Peyer's patch (tissue), 4 donors: ENCODE measurements at regions not wholly inside any gene's neighbourhood (a gene's known extent, or its start where the extent isn't known, plus 50 kb on each side); places are given as distances from the start of the nearest gene placed in this dataset.

Source experiments
- POLR2A ChIP-seq, 2 donors: fragments of 450-650 bp; IDR thresholded peaks; one replicate each; pipeline ENCODE4 v1.5.1; 2017; ENCODE audit warnings: antibody characterized with exemption in 2 of 2, mild to moderate bottlenecking in 2 of 2, moderate library complexity in 2 of 2
- TF ChIP-seq, protein P1 (sequence below), 6 experiments: fragments of 450-650 bp in 4 of 6; fragments of 200-600 bp in 2 of 6; sonication (generic) in 1 of 6; IDR thresholded peaks; one replicate each; pipeline ENCODE4 v1.5.1; 2017 to 2019; ENCODE audit warnings: antibody characterized with exemption in 6 of 6, mild to moderate bottlenecking in 3 of 6, moderate library complexity in 1 of 6

DNA sequence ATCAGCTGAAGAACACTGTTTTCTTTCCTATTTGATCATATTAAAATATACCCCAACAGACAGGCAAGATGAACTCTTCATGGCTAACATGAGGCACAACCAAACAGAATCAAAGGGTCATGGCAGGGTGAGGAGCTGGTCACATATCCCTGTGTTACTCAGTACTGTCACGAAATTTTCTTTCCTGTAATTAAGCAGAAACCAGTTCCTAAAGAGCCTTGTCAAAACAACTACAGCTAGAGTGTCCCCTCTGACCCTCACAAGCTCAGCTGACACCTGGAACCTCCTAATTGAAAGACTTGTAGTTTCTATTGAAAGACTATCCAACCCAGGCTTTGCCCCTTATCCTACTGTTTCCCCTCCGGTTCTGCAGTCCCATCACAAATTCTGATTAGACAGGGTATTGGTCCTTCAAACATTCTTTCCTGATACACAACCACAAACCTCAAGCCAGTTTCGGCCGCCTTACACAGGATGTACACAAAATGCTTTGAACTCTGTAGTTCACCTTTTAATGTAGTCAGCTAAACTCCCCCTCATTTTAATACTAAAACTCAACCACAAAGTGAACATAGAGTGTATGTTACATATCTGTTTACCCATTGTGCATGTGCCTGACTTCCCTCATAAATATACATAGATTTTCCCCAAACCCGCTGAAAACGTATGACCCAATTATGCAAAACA, 651.9 kb downstream of the MRPL39 start:
- TF ChIP-seq, protein P1, sequence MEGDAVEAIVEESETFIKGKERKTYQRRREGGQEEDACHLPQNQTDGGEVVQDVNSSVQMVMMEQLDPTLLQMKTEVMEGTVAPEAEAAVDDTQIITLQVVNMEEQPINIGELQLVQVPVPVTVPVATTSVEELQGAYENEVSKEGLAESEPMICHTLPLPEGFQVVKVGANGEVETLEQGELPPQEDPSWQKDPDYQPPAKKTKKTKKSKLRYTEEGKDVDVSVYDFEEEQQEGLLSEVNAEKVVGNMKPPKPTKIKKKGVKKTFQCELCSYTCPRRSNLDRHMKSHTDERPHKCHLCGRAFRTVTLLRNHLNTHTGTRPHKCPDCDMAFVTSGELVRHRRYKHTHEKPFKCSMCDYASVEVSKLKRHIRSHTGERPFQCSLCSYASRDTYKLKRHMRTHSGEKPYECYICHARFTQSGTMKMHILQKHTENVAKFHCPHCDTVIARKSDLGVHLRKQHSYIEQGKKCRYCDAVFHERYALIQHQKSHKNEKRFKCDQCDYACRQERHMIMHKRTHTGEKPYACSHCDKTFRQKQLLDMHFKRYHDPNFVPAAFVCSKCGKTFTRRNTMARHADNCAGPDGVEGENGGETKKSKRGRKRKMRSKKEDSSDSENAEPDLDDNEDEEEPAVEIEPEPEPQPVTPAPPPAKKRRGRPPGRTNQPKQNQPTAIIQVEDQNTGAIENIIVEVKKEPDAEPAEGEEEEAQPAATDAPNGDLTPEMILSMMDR (IDR thresholded peaks at IDR 0.05): no peak
- TF ChIP-seq POLR2A (IDR thresholded peaks at IDR 0.05): no peak
